NCI-H524 treated with DMSO at 0.1 percent for 48 hours (cell line): ENCODE measurements at regions not wholly inside any gene's neighbourhood (a gene's known extent, or its start where the extent isn't known, plus 50 kb on each side); places are given as distances from the start of the nearest gene placed in this dataset.
A peak's percentile ranks its signal among the peaks of the same experiment; 100 is the strongest.

Experiments
- DNase-seq: peaks from one replicate; lab custom pipeline; 2025; lab: John Stamatoyannopoulos, UW

- no peak for DNase-seq
These were observed 204.4 kb upstream of the PMEPA1 start for GRCh38 chr20:57914205-57914604.

GRCh38 chr20:57913156-57913930 is 203.5 kb upstream of the PMEPA1 start:
- no peak for DNase-seq

GRCh38 chr20:57912227-57912582 is 202.4 kb upstream of the PMEPA1 start:
- no peak for DNase-seq

- no peak for DNase-seq
These were observed 201.9 kb upstream of the PMEPA1 start for GRCh38 chr20:57911512-57912226.

- DNase-seq = no peak
These were observed 200.9 kb upstream of the PMEPA1 start for GRCh38 chr20:57910716-57911115.

- no peak for DNase-seq
These were observed 200.0 kb upstream of the PMEPA1 start for GRCh38 chr20:57909763-57910331.

- DNase-seq = no peak
These were observed 199.2 kb upstream of the PMEPA1 start for GRCh38 chr20:57908704-57909630.

- no peak for DNase-seq
These were observed 198.4 kb upstream of the PMEPA1 start for GRCh38 chr20:57908226-57908625.

- DNase-seq = peak; percentile 76
These were observed 197.6 kb upstream of the PMEPA1 start for GRCh38 chr20:57907131-57908000.

- DNase-seq = no peak
These were observed 195.6 kb upstream of the PMEPA1 start for GRCh38 chr20:57905448-57905847.

GRCh38 chr20:57904314-57905105 is 194.7 kb upstream of the PMEPA1 start:
- no peak for DNase-seq

GRCh38 chr20:57902473-57902872 is 192.7 kb upstream of the PMEPA1 start:
- no peak for DNase-seq

GRCh38 chr20:57901526-57901925 is 191.7 kb upstream of the PMEPA1 start:
- no peak for DNase-seq

GRCh38 chr20:57900226-57900905 is 190.6 kb upstream of the PMEPA1 start:
- no peak for DNase-seq

GRCh38 chr20:57899554-57899953 is 189.7 kb upstream of the PMEPA1 start:
- DNase-seq = no peak

GRCh38 chr20:57898332-57898731 is 188.5 kb upstream of the PMEPA1 start:
- no peak for DNase-seq

- DNase-seq = no peak
These were observed 188.1 kb upstream of the PMEPA1 start for GRCh38 chr20:57897891-57898290.

- DNase-seq = no peak
These were observed 187.5 kb upstream of the PMEPA1 start for GRCh38 chr20:57897156-57897874.

GRCh38 chr20:57896563-57896962 is 186.7 kb upstream of the PMEPA1 start:
- no peak for DNase-seq
